Smooth muscle cell (in vitro differentiated cells): ENCODE measurements at regions not wholly inside any gene's neighbourhood (a gene's known extent, or its start where the extent isn't known, plus 50 kb on each side); places are given as distances from the start of the nearest gene placed in this dataset.

Experiments used
- DNase-seq: peaks from one replicate; lab custom pipeline; 2025; ENCODE audit not compliant: unreplicated experiment; lab: John Stamatoyannopoulos, UW
- H2AFZ ChIP-seq: fragments of 200-600 bp; sonication (generic); 2 replicates; pipeline ENCODE4 v1.6.0; 2016; ENCODE audit warnings: antibody characterized with exemption, low read depth, mild to moderate bottlenecking
- H3F3A ChIP-seq: fragments of 200-600 bp; sonication (generic); 2 replicates; pipeline ENCODE4 v1.6.0; 2017; ENCODE audit warnings: antibody characterized with exemption, low read depth
- H3K27ac ChIP-seq: fragments of 200-600 bp; sonication (generic); 2 replicates; pipeline ENCODE4 v1.5.1; 2016; ENCODE audit warnings: low read depth, mild to moderate bottlenecking
- H3K27me3 ChIP-seq: fragments of 200-600 bp; sonication (generic); 2 replicates; pipeline ENCODE4 v1.6.1; 2016; ENCODE audit warnings: low read depth, mild to moderate bottlenecking
- H3K36me3 ChIP-seq: fragments of 200-600 bp; sonication (generic); 2 replicates; pipeline ENCODE4 v1.5.1; 2016; ENCODE audit warnings: low read depth
- H3K4me1 ChIP-seq: fragments of 200-600 bp; sonication (generic); 2 replicates; pipeline ENCODE4 v1.5.1; 2016; ENCODE audit warnings: low read depth
- H3K4me2 ChIP-seq: fragments of 200-600 bp; sonication (generic); 2 replicates; pipeline ENCODE4 v1.6.0; 2016; ENCODE audit warnings: mild to moderate bottlenecking
- H3K4me3 ChIP-seq: fragments of 200-600 bp; sonication (generic); 2 replicates; pipeline ENCODE4 v1.5.1; 2016; ENCODE audit warnings: mild to moderate bottlenecking
- H3K79me2 ChIP-seq: fragments of 200-600 bp; sonication (generic); 2 replicates; pipeline ENCODE4 v1.6.0; 2016; ENCODE audit warnings: low read depth, mild to moderate bottlenecking
- H3K9ac ChIP-seq: fragments of 200-600 bp; sonication (generic); 2 replicates; pipeline ENCODE4 v1.6.0; 2016; ENCODE audit warnings: low read depth
- H3K9me3 ChIP-seq: fragments of 200-600 bp; sonication (generic); replicated peaks from 2 replicates; pipeline ENCODE4 v1.5.1; 2016; ENCODE audit warnings: low read depth
- H4K20me1 ChIP-seq: fragments of 200-600 bp; sonication (generic); 2 replicates; pipeline ENCODE4 v1.6.0; 2016; ENCODE audit warnings: low read depth
- CTCF ChIP-seq: fragments of 200-600 bp; sonication (generic); IDR thresholded peaks from 2 replicates; pipeline ENCODE4 v1.5.1; 2017; ENCODE audit warnings: borderline replicate concordance, mild to moderate bottlenecking, antibody characterized with exemption; ENCODE audit not compliant: insufficient read depth, poor library complexity, severe bottlenecking
- WGBS: methylation state at CpG from one replicate; pipeline ENCODE4 v1.1.7; 2016; ENCODE audit warnings: low lambda C conversion rate; 5-methylcytosine and 5-hydroxymethylcytosine counted together

- Histone ChIP-seq H3K9ac (no peak overlapping the region), H3K9me3 (no peaks in the 10 kb centered on the region)
- TF ChIP-seq CTCF, result no peak
These were observed 658.9 kb upstream of the NXPH2 start for GRCh38 chr2:139439100-139439499.

DNA sequence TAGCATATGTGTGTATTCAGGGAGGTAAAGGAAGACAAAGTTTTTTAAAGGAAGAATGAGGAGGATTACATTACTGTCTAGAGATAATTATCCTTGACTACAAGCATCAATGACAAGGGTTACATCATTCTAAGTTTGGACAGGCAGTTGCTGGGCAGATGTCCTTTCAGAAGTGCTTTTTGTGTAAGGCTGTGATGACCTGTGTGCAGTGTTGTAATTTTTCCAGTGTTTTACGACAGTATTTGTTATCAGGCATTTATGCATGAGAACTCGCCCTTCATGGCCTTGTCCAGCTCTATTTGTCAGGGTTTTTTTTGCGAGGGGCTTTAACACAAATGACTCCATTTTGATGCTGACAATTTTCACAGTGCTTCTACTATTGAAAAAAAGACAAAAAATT lies 658.3 kb upstream of the NXPH2 start:
- Histone ChIP-seq H3K4me3 (no peak overlapping the region), H3K36me3 (no peaks in the 10 kb centered on the region), H3F3A (no peaks in the 10 kb centered on the region), H3K4me2 (no peak overlapping the region), H4K20me1 (no peaks in the 10 kb centered on the region), H3K27ac (no peak overlapping the region), H3K9ac (no peak overlapping the region), H3K79me2 (no peaks in the 10 kb centered on the region), H3K4me1 (no peaks in the 10 kb centered on the region), H3K9me3 (no peaks in the 10 kb centered on the region), H3K27me3 (no peaks in the 10 kb centered on the region), H2AFZ (no peak overlapping the region)
- TF ChIP-seq CTCF, result no peak
- no peak for DNase-seq
- 74% methylated on average over 3 of the region's 3 CpGs for whole genome bisulfite sequencing

More at GRCh38 chr2:139439100-139439499, 658.9 kb upstream of the NXPH2 start:
- H3K4me2 ChIP-seq, result no peak overlapping the region
- no peak overlapping the region for H3K27ac ChIP-seq
- no peaks in the 10 kb centered on the region for H4K20me1 ChIP-seq
- no peak for DNase-seq
- no peak overlapping the region for H3K4me3 ChIP-seq
- H3K79me2 ChIP-seq, result no peaks in the 10 kb centered on the region
- H3K4me1 ChIP-seq, result no peaks in the 10 kb centered on the region
- no peaks in the 10 kb centered on the region for H3K36me3 ChIP-seq
- no peaks in the 10 kb centered on the region for H3K27me3 ChIP-seq
- no peak overlapping the region for H2AFZ ChIP-seq
- no peaks in the 10 kb centered on the region for H3F3A ChIP-seq

- Histone ChIP-seq H3K4me2 (no peak overlapping the region), H3K9ac (no peak overlapping the region), H3K27me3 (no peaks in the 10 kb centered on the region), H3K9me3 (no peaks in the 10 kb centered on the region), H2AFZ (no peak overlapping the region), H3K4me1 (no peaks in the 10 kb centered on the region), H3K36me3 (no peaks in the 10 kb centered on the region), H4K20me1 (no peaks in the 10 kb centered on the region), H3K4me3 (no peak overlapping the region), H3K79me2 (no peaks in the 10 kb centered on the region), H3F3A (no peaks in the 10 kb centered on the region), H3K27ac (no peak overlapping the region)
- WGBS, result 92% methylated on average over 4 of the region's 4 CpGs
- TF ChIP-seq CTCF, result no peak
- no peak for DNase-seq
These were observed 647.0 kb upstream of the NXPH2 start for GRCh38 chr2:139427164-139427563.

DNA sequence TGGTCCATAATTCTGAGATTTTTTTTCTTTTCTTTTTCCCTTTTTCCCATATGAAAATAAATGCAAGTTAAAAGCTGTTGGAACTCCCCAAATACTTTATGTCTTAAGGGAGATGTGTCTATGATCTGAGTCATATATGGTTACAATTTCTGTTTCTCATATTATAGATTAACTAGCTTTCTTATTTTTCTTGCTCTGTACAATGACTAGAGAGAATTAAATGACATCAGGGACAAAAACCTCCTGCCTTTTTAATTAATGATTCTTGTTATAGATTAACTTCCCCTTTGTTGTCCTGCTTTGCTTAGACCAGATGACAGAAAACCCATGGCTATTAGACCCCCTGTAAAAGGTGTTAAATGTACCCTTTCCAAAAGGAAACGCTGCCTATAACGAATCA lies 643.9 kb upstream of the NXPH2 start:
- no peak overlapping the region for H3K27ac ChIP-seq
- no peak for DNase-seq
- no peak overlapping the region for H2AFZ ChIP-seq
- no peaks in the 10 kb centered on the region for H3K36me3 ChIP-seq
- no peaks in the 10 kb centered on the region for H4K20me1 ChIP-seq
- WGBS, result 90% methylated on average over 2 of the region's 2 CpGs
- H3K4me1 ChIP-seq, result no peaks in the 10 kb centered on the region
- no peak overlapping the region for H3K4me2 ChIP-seq
- no peak overlapping the region for H3K9ac ChIP-seq
- no peak overlapping the region for H3K4me3 ChIP-seq
- H3K9me3 ChIP-seq, result no peaks in the 10 kb centered on the region
- H3F3A ChIP-seq, result no peaks in the 10 kb centered on the region
- H3K27me3 ChIP-seq, result no peaks in the 10 kb centered on the region
- no peaks in the 10 kb centered on the region for H3K79me2 ChIP-seq
- TF ChIP-seq CTCF, result no peak
